NCI-H2107 (cell line): ENCODE measurements at regions not wholly inside any gene's neighbourhood (a gene's known extent, or its start where the extent isn't known, plus 50 kb on each side); places are given as distances from the start of the nearest gene placed in this dataset.

Source experiments
- DNase-seq: peaks from one replicate; lab custom pipeline; 2025; lab: John Stamatoyannopoulos, UW

- no peak for DNase-seq
Measured at GRCh38 chr3:107992976-107993684, 97.7 kb downstream of the CD47 start.

GRCh38 chr3:107990926-107991325, 99.9 kb downstream of the CD47 start:
- no peak for DNase-seq

- DNase-seq: no peak
Measured at GRCh38 chr3:107990433-107990832, 100.4 kb downstream of the CD47 start.

- no peak for DNase-seq
Measured at GRCh38 chr3:107989661-107990060, 101.2 kb downstream of the CD47 start.

GRCh38 chr3:107988460-107989175, 102.2 kb downstream of the CD47 start:
- DNase-seq: no peak

GRCh38 chr3:107987036-107987939, 103.5 kb downstream of the CD47 start:
- DNase-seq: no peak

DNA sequence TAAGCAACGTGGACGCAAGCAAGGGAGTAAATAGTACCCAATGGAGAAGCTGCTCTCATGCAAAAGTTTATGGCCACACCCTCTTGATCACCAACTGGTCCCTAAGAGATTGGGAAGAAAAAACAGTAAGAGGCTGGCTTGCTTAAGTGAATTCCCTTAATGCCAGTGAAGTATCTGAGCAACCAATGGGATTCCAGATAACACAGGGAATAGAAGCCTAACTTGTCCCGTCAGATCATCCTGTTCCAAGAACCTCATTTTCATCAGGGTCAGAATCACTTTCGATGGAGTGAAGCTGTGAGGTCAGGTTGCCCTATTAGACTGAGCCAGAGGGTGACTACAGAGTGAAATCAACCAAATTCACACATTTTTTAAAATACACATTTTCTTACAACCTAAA, 104.3 kb downstream of the CD47 start:
- DNase-seq: no peak

- DNase-seq: no peak
Measured at GRCh38 chr3:107985496-107985895, 105.3 kb downstream of the CD47 start.

- no peak for DNase-seq
Measured at GRCh38 chr3:107983247-107983646, 107.6 kb downstream of the CD47 start.

DNA sequence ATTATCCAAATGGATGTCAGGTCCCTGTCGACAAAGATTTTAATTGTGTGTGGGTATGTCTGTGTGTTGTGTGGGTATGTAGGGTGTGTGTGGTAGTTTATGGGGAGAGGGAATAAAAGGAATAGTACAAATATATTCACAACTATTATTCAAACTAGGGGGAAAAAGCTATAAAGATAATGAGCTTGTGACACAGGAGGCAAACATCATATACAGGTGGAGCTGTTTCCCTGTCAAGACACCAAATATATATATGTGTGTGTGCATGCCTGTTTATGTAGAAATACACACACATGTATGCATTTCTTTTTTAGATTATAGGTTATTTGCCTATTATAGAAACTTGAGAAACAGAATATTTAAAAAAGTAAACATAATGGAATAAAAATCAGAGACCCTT, 108.7 kb downstream of the CD47 start:
- DNase-seq: no peak

- no peak for DNase-seq
Measured at GRCh38 chr3:107981471-107982111, 109.2 kb downstream of the CD47 start.

DNA sequence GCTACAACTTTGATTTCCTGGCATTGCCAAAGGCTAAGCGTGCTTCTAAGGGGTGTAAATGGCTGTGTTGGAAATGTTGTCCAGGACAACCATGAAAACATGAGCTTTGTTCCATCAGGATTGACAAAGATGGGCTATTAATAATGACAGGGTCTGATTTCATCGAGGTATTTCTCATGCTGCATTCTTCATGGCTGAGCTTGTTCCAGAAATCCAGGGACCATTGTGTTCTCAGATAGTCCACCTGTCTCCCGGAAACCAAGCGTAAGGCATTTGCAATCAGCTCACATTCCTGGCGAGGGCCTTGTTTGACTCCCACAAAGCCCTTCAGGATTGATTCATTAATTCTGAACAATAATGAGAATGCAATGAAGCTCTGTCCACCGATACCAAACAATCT, 111.3 kb downstream of the CD47 start:
- DNase-seq: no peak

GRCh38 chr3:107978131-107979055, 112.4 kb downstream of the CD47 start:
- no peak for DNase-seq

DNA sequence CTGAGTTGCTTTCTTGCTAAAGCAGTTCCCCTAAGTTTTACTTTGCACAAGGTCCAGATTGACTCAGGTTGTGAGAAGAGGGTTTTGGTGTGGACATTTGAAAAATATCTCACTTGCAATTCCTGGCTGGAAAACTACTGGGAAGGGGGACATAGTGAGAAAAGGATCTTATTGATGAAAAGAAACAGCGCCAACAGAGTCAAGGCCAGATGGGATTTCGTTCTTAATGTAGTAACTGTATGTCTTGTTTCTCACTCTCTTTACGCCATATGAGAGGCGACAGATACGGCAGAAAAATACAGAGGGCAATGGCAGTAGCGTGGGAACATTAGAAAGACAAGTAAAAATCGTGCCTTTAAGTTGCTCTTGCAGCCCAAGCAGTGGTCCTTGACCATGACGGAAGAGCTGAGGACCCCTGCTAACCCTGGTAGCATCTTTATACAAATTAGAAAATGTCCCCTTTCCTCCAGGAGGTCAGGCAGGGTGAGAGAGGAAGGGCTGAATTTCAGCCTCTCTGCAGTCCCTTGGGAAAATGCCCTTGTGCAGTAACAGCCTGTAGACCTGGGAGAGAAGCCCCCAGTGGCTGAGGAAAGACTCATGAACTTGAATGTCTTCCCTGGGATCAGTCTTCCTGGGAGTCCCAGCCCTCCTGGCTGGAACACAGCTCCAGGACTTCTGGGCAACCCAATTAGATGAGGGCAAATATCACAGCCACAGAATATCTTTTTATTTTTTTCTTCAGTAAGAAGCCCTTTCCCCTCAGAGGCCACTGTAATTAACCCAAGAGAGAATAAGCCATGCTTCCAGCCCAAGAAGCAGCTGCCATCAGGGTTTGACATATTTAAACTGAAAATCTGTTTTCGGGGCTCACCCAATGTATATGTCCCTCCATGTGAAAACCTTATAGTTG, 113.4 kb downstream of the CD47 start:
- DNase-seq: no peak

DNA sequence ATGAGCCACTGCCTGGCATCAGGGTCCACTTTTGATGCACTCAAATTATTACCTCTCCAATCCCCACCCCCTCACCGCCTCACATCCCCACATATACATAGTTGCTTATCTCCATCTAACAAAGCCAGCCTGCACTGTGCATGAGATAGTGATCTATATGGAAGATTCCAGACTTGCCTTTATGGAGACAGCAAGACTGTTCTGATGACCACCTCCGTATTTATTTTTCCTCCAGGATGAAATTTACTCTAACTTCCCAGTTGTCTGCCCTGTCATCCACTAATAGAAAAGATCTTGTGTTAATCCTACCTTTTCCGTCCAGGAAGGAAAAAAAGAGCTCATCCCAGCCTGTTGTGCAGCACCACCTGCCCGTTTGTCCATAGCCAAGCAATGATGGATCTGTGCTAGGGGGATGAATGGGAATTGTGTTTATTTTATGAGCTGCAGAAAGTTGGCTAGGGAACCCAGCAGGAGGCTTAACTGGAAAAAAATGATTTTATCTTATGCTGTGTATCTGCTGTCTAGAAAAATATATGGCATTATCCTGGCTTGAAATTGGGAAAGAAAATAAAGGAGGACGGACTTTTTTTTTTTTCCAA, 114.5 kb downstream of the CD47 start:
- DNase-seq: no peak

- DNase-seq: no peak
Measured at GRCh38 chr3:107975529-107976201, 115.2 kb downstream of the CD47 start.

GRCh38 chr3:107973961-107974360, 116.9 kb downstream of the CD47 start:
- no peak for DNase-seq

GRCh38 chr3:107973152-107973551, 117.7 kb downstream of the CD47 start:
- DNase-seq: no peak

DNA sequence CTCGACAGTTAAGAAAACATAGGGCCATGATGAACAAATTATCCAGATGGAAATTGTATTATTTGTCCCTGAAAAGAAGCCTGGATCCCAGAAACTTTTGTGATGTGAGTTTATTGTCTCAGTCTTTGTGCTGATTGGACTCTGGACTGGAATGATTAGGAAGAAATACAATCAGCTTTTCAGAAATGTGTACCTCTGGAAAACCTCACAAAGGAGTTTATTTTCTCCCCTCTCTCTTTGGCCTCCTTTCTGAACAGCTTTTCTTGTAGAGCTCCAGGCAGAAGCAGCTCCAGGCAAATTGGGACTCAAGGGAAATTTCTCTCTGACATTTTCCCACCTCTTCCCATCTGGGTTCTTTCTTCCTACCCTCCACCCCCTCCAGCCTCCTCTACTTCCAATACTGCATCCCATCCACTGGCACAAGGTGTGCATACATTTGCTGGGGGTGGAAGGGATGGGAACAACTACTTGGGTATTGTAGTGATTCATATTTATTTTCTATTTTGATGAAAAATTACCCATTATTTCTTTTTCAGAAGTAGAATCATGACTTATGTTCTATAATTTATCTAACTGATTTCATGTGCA, 119.7 kb downstream of the CD47 start:
- no peak for DNase-seq
